A549 (cell line): ENCODE measurements at regions not wholly inside any gene's neighbourhood (a gene's known extent, or its start where the extent isn't known, plus 50 kb on each side); places are given as distances from the start of the nearest gene placed in this dataset.

Experiments used
- CTCF ChIP-seq: fragments of >200 bp; sonication (Bioruptor Twin); formaldehyde crosslinking; IDR thresholded peaks from 3 replicates; pipeline ENCODE4 v1.5.1; 2016
- ESRRA ChIP-seq: fragments of 150-350 bp; IDR thresholded peaks from 2 replicates; pipeline ENCODE4 v1.6.1; 2014; ENCODE audit warnings: mild to moderate bottlenecking, low read length, borderline replicate concordance
- FOSB ChIP-seq: fragments of 250-450 bp; sonication (Bioruptor Pico); IDR thresholded peaks from 2 replicates; pipeline ENCODE4 v1.5.0; 2020; ENCODE audit warnings: mild to moderate bottlenecking, moderate library complexity
- MAX ChIP-seq: IDR thresholded peaks from 2 replicates; pipeline ENCODE4 v1.6.1; 2012
- RNF2 ChIP-seq: fragments of 200-600 bp; sonication (generic); IDR thresholded peaks from 2 replicates; pipeline ENCODE4 v1.6.1; 2016; ENCODE audit warnings: low read depth, mild to moderate bottlenecking, antibody characterized with exemption, moderate library complexity, borderline replicate concordance

- TF ChIP-seq RNF2 (no peak), MAX (no peak), ESRRA (no peak), CTCF (no peak), FOSB (CRISPR knock-in tag) (no peak)
Observed at GRCh38 chr22:48973694-48974041, 854.0 kb downstream of the BRD1 start.
